ENCODE measurements at regions not wholly inside any gene's neighbourhood (a gene's known extent, or its start where the extent isn't known, plus 50 kb on each side); places are given as distances from the start of the nearest gene placed in this dataset.

DNA sequence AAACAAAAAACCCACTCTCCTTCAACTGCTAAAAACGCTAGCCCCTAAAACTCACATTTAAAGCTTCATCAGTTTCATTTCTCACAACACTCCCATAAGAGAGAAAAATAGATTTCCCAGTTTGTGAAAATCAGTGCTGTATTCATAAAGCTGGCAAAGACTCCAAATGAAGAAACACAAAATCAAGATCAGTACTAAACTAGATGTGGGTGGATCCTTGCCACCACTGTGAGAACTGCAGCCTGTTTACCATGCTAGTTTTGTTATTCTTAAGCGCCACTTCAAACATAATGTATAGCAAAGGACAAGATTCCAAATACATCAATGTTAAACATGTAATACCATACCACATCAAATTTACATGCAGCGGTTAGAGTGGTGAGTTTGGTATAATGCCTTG lies 104.5 kb upstream of the CCDC150 start:
- DNase-seq (ENCODE audit: low read depth) = no peak

DNA sequence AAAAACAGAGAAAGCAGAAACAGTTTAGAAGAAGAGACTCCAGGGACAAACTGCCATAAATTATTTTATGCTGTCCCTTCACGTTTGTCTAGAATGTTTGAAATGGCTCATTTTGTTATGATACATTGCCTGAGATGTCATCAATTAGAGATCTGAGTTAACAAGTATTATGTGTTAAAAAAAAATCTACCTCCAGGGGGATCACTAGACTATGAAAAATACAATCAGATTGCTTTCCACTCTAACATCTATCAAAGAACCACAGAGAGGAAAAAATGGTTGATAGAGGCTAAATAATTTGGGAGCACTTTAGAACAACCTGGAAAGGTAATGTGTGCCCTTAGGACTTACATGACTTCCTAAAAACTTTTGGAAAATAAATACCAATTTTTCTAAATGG lies 103.8 kb upstream of the CCDC150 start:
- DNase-seq (ENCODE audit: low read depth) = no peak

- DNase-seq (ENCODE audit: low read depth) = no peak
Observed at GRCh38 chr2:196537311-196537710, 102.2 kb upstream of the CCDC150 start.

DNA sequence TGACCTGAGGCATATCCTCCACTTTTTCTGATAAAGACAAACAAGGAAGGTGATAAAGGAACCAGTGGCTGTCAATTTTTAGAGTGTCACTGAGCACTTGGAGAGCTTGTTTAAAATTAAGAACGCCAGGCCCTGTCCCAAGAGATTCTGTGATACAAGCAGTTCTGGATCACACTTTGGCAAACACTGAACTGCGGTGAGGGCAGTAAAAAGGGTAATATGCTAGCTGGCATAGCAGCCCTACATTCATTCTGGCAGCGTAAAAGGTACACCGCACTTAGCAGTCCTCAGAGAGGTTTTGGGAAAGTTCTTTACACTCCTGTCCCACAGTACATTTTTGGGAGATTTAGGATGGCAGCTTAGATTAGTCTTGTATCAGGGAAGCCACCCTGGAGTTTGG lies 101.3 kb upstream of the CCDC150 start:
- no peak for DNase-seq (ENCODE audit: low read depth)

DNA sequence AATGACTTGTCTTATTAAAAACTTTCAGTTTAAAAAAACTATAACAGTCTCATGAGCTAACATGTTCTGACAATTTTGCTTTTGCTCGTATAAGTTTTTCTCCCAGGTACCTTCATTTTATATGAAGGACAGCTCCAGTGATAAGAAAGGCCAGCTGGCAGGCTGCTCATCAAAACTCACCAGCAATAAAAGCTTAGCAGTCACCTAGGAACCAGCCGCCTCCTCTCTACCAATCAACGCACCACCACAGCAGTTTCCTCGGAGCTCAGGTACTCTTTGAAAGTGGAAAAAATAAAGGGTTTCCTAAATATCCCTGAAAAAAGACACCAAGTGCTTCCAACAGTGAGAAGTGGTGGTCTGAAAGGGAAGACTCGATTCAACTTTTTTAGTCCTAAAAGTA lies 100.9 kb upstream of the CCDC150 start:
- DNase-seq (ENCODE audit: low read depth) = no peak

DNA sequence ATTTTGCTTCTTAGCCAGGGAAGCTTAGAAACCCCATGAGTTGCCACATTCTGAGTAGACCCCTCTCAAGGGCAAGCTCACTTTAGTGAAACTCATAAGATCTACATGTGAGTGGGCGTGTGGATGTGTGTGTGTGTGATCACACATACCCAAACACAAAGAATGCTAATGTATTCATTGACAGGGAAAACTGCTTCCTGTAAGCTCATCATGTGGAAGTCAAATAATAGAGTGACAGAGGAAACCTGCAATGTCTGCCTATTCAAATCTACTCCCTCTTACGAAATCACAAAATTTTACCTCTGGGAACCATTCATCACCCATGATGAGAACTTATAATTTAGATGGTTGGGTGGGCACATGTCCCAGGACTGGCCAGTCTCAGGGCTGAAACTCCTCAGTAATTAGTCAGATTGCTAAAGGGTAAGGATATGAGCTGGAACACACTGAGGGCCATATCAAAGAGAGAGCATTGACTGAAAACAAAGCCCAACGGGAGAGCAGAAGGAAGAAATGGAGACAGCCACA lies 94.5 kb upstream of the CCDC150 start:
- no peak for DNase-seq (ENCODE audit: low read depth)

GRCh38 chr2:196546151-196546919 lies 93.2 kb upstream of the CCDC150 start:
- no peak for DNase-seq (ENCODE audit: low read depth)

DNA sequence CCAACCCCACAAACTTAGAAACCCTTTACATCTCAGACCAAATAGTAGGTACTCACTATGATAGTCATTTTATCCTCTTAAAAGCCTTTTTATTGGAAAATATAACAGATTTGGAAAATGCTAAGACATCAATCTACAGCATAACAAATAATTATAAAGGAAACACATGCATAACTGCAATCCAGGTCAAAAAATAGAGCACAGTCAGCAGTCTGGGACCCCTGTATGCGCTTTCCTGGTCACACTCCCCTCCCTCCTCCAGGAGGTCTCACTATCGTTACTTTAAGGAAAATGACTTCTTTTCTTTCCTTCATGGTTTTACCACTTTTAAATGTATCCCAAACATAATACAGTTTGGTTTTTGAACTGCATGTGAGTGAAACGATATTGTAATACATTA lies 90.5 kb upstream of the CCDC150 start:
- no peak for DNase-seq (ENCODE audit: low read depth)

GRCh38 chr2:196551014-196551413 lies 88.5 kb upstream of the CCDC150 start:
- no peak for DNase-seq (ENCODE audit: low read depth)

DNA sequence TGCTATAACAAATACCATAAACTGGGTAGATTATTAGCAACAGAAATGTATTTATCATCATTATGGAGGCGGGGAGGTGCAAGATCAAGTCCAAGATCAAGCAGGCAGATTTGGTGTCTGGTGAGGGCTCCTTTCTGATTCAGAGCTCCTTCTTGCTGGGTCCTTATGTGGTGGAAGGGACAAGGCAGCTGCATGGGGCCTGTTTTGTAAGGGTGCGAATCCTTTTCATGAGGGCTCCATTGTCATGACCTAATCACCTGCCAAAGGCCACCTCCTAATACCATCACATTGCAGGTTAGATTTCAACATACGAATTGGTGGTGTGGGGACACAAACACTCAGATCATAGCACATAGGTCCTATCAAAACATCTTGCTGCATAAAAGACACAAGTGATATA lies 84.4 kb upstream of the CCDC150 start:
- DNase-seq (ENCODE audit: low read depth) = no peak

DNA sequence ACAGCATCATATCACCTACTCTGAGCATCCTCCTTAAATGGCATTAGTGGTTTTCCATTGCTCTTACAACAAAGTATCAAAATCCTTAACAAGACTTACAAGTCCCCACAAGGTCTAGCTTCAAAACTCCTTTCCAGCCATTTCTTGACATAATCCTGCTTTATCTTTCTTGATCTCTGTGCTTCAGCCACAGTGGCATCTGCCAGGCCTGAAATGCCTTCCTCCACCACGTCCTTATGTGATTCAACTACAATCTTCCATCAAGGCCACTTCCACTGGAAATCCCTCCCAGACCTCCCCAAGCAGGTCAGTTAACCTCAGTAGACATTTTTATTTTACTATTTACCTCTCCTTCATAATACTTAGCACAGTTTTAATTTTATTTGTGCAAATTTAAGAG lies 83.8 kb upstream of the CCDC150 start:
- no peak for DNase-seq (ENCODE audit: low read depth)

GRCh38 chr2:196558497-196558896 lies 81.0 kb upstream of the CCDC150 start:
- no peak for DNase-seq (ENCODE audit: low read depth)

DNA sequence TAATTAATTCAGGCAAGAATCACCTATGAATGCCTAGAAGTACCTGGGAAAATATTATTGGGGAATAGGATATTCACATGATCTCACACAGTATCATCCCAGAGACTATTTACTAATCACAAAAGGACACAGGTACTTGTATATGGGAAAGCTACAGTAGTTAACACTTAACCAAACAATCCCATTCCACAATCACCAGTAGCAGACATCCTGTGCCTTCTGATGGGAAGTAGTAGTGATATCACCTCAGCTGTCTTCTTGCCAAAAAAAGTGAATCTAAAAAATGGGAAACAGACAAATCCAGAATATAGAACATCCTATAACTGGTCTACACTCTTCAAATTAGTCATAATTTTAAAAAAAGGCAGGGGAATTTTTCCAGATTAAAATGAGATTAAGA lies 75.6 kb upstream of the CCDC150 start:
- no peak for DNase-seq (ENCODE audit: low read depth)

- no peak for DNase-seq (ENCODE audit: low read depth)
Observed at GRCh38 chr2:196565106-196565765, 74.3 kb upstream of the CCDC150 start.

- DNase-seq (ENCODE audit: low read depth) = no peak
Observed at GRCh38 chr2:196565982-196566381, 73.5 kb upstream of the CCDC150 start.

- no peak for DNase-seq (ENCODE audit: low read depth)
Observed at GRCh38 chr2:196566961-196567666, 72.4 kb upstream of the CCDC150 start.

GRCh38 chr2:196568506-196568905 lies 71.0 kb upstream of the CCDC150 start:
- DNase-seq (ENCODE audit: low read depth) = no peak

GRCh38 chr2:196584903-196585302 lies 54.6 kb upstream of the CCDC150 start:
- no peak for DNase-seq (ENCODE audit: low read depth)

DNA sequence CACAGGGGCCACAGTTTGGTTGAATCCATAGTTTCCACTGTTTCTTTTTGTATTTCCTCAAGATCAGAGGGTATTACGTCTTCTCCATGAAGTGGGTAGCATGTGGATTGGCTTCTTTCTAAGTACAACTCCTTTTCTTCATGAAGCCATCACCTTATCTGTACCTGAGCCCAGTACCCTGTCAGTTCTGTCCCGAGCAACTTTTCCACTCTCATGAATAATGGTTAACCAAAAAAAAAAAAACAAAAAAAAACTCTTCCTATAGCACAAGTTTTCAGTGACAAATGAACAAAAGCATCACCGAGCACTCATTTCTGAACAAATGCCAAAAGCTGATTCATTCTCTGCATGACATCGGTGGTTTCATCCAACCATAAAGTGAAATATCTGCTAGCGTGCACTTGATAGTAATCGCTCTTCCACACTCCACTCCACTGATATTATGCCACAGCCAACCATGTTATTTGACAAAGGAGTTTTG lies 53.0 kb upstream of the CCDC150 start:
- DNase-seq (ENCODE audit: low read depth) = no peak

DNA sequence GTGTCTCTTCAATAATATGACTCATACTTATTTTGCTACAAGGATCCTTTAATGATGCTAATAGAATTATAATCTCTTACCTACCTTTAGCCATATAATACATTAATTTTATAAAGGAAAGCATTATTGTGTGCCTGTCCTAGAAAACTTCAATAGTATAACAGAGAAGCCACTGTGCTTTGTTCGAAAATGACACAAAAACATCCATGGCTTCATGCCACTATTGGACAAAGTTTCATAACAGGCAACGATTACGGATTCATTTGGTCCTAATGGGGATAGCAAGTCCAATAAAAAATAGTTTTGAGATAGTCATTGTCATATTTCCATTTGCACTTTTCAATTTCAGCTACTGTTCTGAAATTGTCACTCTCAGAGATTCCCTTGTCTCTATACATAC lies 52.5 kb upstream of the CCDC150 start:
- no peak for DNase-seq (ENCODE audit: low read depth)

DNA sequence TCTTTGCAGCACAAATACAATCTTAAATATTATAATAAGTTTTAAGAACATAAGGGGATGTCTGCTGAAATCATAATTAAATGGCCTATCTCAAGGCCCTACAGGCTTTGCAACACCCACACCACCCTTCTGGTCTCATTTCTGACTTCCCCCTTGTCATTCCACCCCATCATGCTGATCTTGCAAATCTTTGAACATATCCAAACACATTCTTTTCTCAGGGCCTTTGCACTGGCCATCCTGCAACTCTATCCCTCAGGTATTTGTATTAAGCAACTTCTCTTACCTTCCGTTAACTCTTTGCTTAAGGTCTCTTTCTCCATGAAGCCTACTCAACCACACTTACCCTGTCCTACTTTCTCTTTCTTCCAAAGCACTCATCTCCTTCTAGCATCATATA lies 51.8 kb upstream of the CCDC150 start:
- no peak for DNase-seq (ENCODE audit: low read depth)

GRCh38 chr2:196589419-196589818 lies 50.1 kb upstream of the CCDC150 start:
- DNase-seq (ENCODE audit: low read depth) = no peak
